CD14-positive monocyte (primary cell): ENCODE measurements at regions not wholly inside any gene's neighbourhood (a gene's known extent, or its start where the extent isn't known, plus 50 kb on each side); places are given as distances from the start of the nearest gene placed in this dataset.

ENCODE experiments used
- DNase-seq, 3 donors: peaks; one replicate each; pipeline ENCODE4 v3.0.0-alpha.2; 2011 to 2022
- H2AFZ ChIP-seq: 2 replicates; pipeline ENCODE4 v1.6.0; 2012; ENCODE audit warnings: mild to moderate bottlenecking, low read depth, low read length, inconsistent platforms; ENCODE audit not compliant: insufficient read depth, poor library complexity, severe bottlenecking
- H3K27ac ChIP-seq, 2 donors: 1 replicate in 1 of 2; 2 replicates in 1 of 2; pipeline ENCODE4 v1.5.1; 2012 to 2013; ENCODE audit warnings: low read length in 2 of 2, control low read depth in 1 of 2, inconsistent platforms in 1 of 2, low read depth in 1 of 2, mild to moderate bottlenecking in 1 of 2
- H3K27me3 ChIP-seq, 2 donors: one replicate each; pipeline versions ENCODE4 v1.6.0 to v1.6.1; 2011 to 2013; ENCODE audit warnings: low read length in 2 of 2; ENCODE audit not compliant: control insufficient read depth in 2 of 2, insufficient read depth in 2 of 2
- H3K36me3 ChIP-seq, 2 donors: replicated peaks in 1 of 2; 1 replicate in 1 of 2; 2 replicates in 1 of 2; pipeline versions ENCODE4 v1.5.1 to v1.6.1; 2012 to 2013; ENCODE audit warnings: low read length in 2 of 2, control low read depth in 1 of 2, inconsistent platforms in 1 of 2, mild to moderate bottlenecking in 1 of 2; ENCODE audit not compliant: insufficient read depth in 2 of 2, control insufficient read depth in 1 of 2
- H3K4me1 ChIP-seq, 2 donors: 1 replicate in 1 of 2; 2 replicates in 1 of 2; pipeline versions ENCODE4 v1.5.1 to v1.6.1; 2012 to 2013; ENCODE audit warnings: low read length in 2 of 2, control low read depth in 1 of 2, inconsistent platforms in 1 of 2, mild to moderate bottlenecking in 1 of 2, moderate library complexity in 1 of 2; ENCODE audit not compliant: insufficient read depth in 2 of 2, control insufficient read depth in 1 of 2
- H3K4me2 ChIP-seq: replicated peaks from 2 replicates; pipeline ENCODE3; 2012; ENCODE audit warnings: low read length, moderate library complexity, mild to moderate bottlenecking; ENCODE audit not compliant: poor library complexity, severe bottlenecking; ENCODE audit errors: extremely low read depth
- H3K4me3 ChIP-seq, 3 experiments: fragments of 200-600 bp in 1 of 3; sonication (generic) in 1 of 3; replicated peaks in 1 of 3; 1 replicate in 2 of 3; 2 replicates in 1 of 3; pipeline ENCODE4 v1.5.1; 2011 to 2013; ENCODE audit warnings: low read length in 3 of 3, mild to moderate bottlenecking in 3 of 3, control low read depth in 2 of 3, low read depth in 2 of 3, inconsistent platforms in 1 of 3, moderate library complexity in 1 of 3
- H3K79me2 ChIP-seq: 2 replicates; pipeline ENCODE4 v1.6.0; 2012; ENCODE audit warnings: mild to moderate bottlenecking, control low read depth, inconsistent platforms, low read length, moderate library complexity; ENCODE audit not compliant: insufficient read depth
- H3K9ac ChIP-seq: 2 replicates; pipeline ENCODE4 v1.6.0; 2017; ENCODE audit warnings: low read length, mild to moderate bottlenecking; ENCODE audit not compliant: insufficient read depth, poor library complexity, severe bottlenecking
- H3K9me3 ChIP-seq, 2 donors: replicated peaks in 1 of 2; 1 replicate in 1 of 2; 2 replicates in 1 of 2; pipeline versions ENCODE4 v1.5.1 to v1.6.1; 2012 to 2013; ENCODE audit warnings: low read length in 2 of 2, control low read depth in 1 of 2; ENCODE audit not compliant: control insufficient read depth in 1 of 2, insufficient read depth in 1 of 2
- H4K20me1 ChIP-seq: 2 replicates; pipeline ENCODE4 v1.6.0; 2012; ENCODE audit warnings: mild to moderate bottlenecking, low read length, control low read depth, moderate library complexity; ENCODE audit not compliant: insufficient read depth
- H3K27ac Mint-ChIP-seq, 7 donors: one replicate each; pipeline ENCODE4 v1.8.0; 2020; ENCODE audit warnings: mild to moderate bottlenecking in 7 of 7, mixed read lengths in 7 of 7, moderate library complexity in 6 of 7, inconsistent platforms in 2 of 7
- H3K27me3 Mint-ChIP-seq, 3 donors: one replicate each; pipeline ENCODE4 v1.8.0; 2021 to 2022; ENCODE audit warnings: low read depth in 3 of 3, mild to moderate bottlenecking in 3 of 3, mixed read lengths in 3 of 3, moderate library complexity in 3 of 3, inconsistent platforms in 1 of 3
- H3K36me3 Mint-ChIP-seq, 2 donors: one replicate each; pipeline ENCODE4 v1.8.0; 2020; ENCODE audit warnings: mixed read lengths in 2 of 2, inconsistent platforms in 1 of 2, mild to moderate bottlenecking in 1 of 2
- H3K4me1 Mint-ChIP-seq: one replicate; pipeline ENCODE4 v1.8.0; 2020; ENCODE audit warnings: mild to moderate bottlenecking, mixed read lengths
- H3K4me3 Mint-ChIP-seq, 2 donors: one replicate each; pipeline ENCODE4 v1.8.0; 2020; ENCODE audit warnings: mild to moderate bottlenecking in 2 of 2, mixed read lengths in 2 of 2, moderate library complexity in 1 of 2
- H3K9me3 Mint-ChIP-seq, 7 donors: one replicate each; pipeline ENCODE4 v1.8.0; 2020 to 2022; ENCODE audit warnings: mixed read lengths in 7 of 7, mild to moderate bottlenecking in 6 of 7, moderate library complexity in 6 of 7, inconsistent platforms in 2 of 7
- CTCF ChIP-seq: fragments of 200-600 bp; IDR thresholded peaks from one replicate; pipeline ENCODE4 v1.8.0; 2022; ENCODE audit warnings: antibody characterized with exemption, mild to moderate bottlenecking
- WGBS: methylation state at CpG from one replicate; pipeline ENCODE4 v1.1.5; 2013; ENCODE audit warnings: missing lambda C conversion rate; ENCODE audit not compliant: insufficient coverage; 5-methylcytosine and 5-hydroxymethylcytosine counted together
- intact Hi-C, 2 donors: fragments of 100-400 bp; cut with micrococcal nuclease; formaldehyde crosslinking; loops; one replicate each; pipeline versions ENCODE4 v1.15.0 to v1.15.1; 2023

DNA sequence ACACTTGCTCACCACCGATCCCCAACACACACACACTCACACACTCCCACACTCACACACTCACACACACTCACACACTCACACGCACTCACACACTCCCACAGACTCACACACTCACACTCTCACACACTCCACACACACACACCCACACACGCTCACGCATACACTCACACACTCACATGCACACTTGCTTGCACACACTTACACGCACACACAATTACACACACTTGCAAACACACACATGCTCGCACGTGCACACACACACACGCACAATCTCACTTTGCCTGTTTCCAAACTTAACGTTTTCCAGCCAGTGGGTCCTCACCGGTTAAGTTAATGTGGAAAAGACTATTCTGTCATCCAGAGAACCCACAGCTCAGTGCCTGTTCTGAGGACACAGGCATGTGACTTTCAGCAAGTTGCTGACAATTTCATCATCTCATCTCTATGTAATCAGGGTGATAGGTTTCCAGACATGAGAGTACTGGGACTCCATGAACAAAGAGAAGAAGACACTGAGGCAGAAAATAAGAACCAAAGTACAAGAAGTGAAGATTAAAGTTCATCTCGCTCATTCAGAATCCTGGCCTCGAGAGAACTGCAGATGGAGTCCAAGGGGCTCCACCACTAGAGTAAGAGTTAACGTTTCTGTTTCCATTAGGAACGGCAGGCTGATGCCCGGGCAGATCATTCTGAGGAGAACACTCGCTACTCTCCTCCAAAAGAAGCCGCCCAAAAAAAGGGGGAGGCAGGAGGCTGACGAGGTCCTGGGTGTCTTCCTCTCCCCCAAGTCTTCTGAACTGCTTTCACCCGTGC lies 153.2 kb upstream of the FRG1 start:
- no peaks in the 10 kb centered on the region for H3K36me3 Mint-ChIP-seq
- Histone ChIP-seq H4K20me1 (no peaks in the 10 kb centered on the region), H3K4me1 (no peaks in the 10 kb centered on the region), H3K27ac (no peak overlapping the region), H3K9me3 (peaks cover 0 to 3% of the 10 kb centered on the region in 2 donors), H3K4me2 (no peak overlapping the region), H3K9ac (no peak overlapping the region), H3K36me3 (no peaks in the 10 kb centered on the region), H3K4me3 (no peak overlapping the region), H3K79me2 (no peaks in the 10 kb centered on the region), H2AFZ (peak overlapping the region; percentile 43), H3K27me3 (no peaks in the 10 kb centered on the region)
- peaks cover 0 to 5% (median 1%) of the 10 kb centered on the region in 3 donors for H3K27me3 Mint-ChIP-seq
- H3K27ac Mint-ChIP-seq, result no peak overlapping the region
- peaks cover 0 to 3% (median 0%) of the 10 kb centered on the region in 7 donors for H3K9me3 Mint-ChIP-seq
- no peak overlapping the region for H3K4me3 Mint-ChIP-seq
- H3K4me1 Mint-ChIP-seq, result no peaks in the 10 kb centered on the region
- intact Hi-C loops, result no loop called here
- no peak for TF ChIP-seq CTCF
- DNase-seq, result no peak
- 85% methylated on average over 11 of the region's 19 CpGs for WGBS

DNA sequence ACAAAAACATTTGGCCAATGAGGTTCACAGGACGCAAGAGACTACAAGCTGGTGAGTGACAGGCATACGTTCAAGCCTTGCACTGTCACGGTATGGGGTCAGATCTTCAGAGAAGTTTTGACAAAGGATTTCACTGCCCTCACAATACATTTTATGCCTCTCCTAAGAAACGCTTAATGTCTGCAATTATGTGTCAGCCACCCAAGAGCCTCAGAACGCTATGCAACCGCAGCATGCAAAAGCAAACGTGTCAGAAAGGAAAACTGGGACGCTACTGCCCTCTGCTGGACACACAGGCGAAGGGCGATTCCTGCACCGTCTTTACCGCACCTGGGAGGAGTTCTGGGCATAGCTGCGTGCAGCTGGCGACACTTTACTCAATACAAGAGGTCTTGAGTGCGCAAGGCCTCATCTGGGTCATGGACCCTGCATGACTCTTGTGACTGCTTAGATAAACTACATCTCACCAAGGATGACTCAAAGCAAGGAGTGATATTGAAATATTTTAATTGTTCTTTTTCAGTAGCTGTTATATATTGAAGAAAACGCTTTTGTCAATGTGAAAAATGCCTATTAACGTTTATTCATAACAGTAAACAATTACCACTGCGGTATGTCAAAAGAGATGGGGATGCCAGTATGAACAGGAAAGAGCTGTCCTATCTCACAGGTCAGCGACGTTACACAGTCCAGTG lies 147.6 kb upstream of the FRG1 start:
- Histone ChIP-seq H3K27me3 (no peaks in the 10 kb centered on the region), H3K4me3 (peak overlapping the region in 2 of 3 experiments; percentile 17 to 33), H4K20me1 (no peaks in the 10 kb centered on the region), H3K79me2 (no peaks in the 10 kb centered on the region), H3K4me1 (peaks cover 5 to 6% of the 10 kb centered on the region in 2 donors), H2AFZ (peak overlapping the region; percentile 55), H3K9me3 (no peaks in the 10 kb centered on the region), H3K36me3 (no peaks in the 10 kb centered on the region), H3K9ac (no peak overlapping the region), H3K4me2 (peak overlapping the region; percentile 47), H3K27ac (no peak overlapping the region)
- H3K27me3 Mint-ChIP-seq, result no peaks in the 10 kb centered on the region
- peak; percentile 62 to 74 (median 74) for DNase-seq
- H3K4me3 Mint-ChIP-seq, result peak overlapping the region in 1 of 2 donors; percentile 75
- intact Hi-C loops, result no loop called here
- H3K4me1 Mint-ChIP-seq, result peaks cover 7% of the 10 kb centered on the region
- H3K27ac Mint-ChIP-seq, result peak overlapping the region in 2 of 7 donors; percentile 1 to 7
- no peaks in the 10 kb centered on the region for H3K36me3 Mint-ChIP-seq
- 7% methylated on average over 14 of the region's 20 CpGs for WGBS
- no peaks in the 10 kb centered on the region for H3K9me3 Mint-ChIP-seq
- TF ChIP-seq CTCF, result peak; percentile 91
